ENCODE measurements at regions not wholly inside any gene's neighbourhood (a gene's known extent, or its start where the extent isn't known, plus 50 kb on each side); places are given as distances from the start of the nearest gene placed in this dataset.
"Not testable (repeated sequence)": the region's sequence is repeated elsewhere in the genome, so short reads cannot be mapped to it uniquely, and the experiment has no call there.

GRCh38 chr4:17029964-17030363 is 131.5 kb upstream of the LDB2 start:
- DNase-seq (ENCODE audit: low read depth): no peak
- no peak for TF ChIP-seq CTCF (IDR thresholded peaks at IDR 0.05; ENCODE audit: control insufficient read depth, insufficient read depth, low read depth, low read length, missing control alignments)
- no peak overlapping the region for H3K4me3 ChIP-seq (ENCODE audit: control insufficient read depth, low read depth, low read length)

- no peak for TF ChIP-seq CTCF (IDR thresholded peaks at IDR 0.05; ENCODE audit: control insufficient read depth, insufficient read depth, low read depth, low read length, missing control alignments)
Measured at GRCh38 chr4:17029432-17029831, 131.0 kb upstream of the LDB2 start.

GRCh38 chr4:17027495-17027894 is 129.1 kb upstream of the LDB2 start:
- no peak overlapping the region for H3K4me3 ChIP-seq (ENCODE audit: control insufficient read depth, low read depth, low read length)
- DNase-seq (ENCODE audit: low read depth): peak; percentile 92
- no peak for TF ChIP-seq CTCF (IDR thresholded peaks at IDR 0.05; ENCODE audit: control insufficient read depth, insufficient read depth, low read depth, low read length, missing control alignments)

More at GRCh38 chr4:17029432-17029831, 131.0 kb upstream of the LDB2 start:
- H3K4me3 ChIP-seq (ENCODE audit: control insufficient read depth, low read depth, low read length): no peak overlapping the region
- DNase-seq (ENCODE audit: low read depth): no peak

GRCh38 chr4:17024425-17024824 is 126.0 kb upstream of the LDB2 start:
- no peak for DNase-seq (ENCODE audit: low read depth)
- no peak for TF ChIP-seq CTCF (IDR thresholded peaks at IDR 0.05; ENCODE audit: control insufficient read depth, insufficient read depth, low read depth, low read length, missing control alignments)
- H3K4me3 ChIP-seq (ENCODE audit: control insufficient read depth, low read depth, low read length): no peak overlapping the region

DNA sequence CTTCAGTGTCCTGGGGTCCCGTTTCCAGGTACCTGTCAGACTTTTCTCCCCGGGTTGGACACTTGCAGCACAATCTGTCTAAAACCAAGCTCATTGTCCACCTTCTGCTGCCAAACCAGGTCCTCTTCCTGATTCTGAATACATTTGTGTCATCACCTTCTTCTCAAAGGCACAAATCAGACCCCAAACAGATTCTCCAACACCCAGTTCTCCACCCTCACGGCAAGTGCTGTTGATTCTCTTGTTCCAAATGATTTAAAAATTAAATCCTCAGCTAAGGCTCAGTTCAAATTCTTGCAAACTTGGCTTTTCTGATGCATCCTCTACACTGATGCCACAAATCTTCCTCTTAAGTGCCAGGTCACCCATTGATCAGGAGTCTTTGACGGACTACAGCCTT is 122.5 kb upstream of the LDB2 start:
- no peak overlapping the region for H3K4me3 ChIP-seq (ENCODE audit: control insufficient read depth, low read depth, low read length)
- no peak for TF ChIP-seq CTCF (IDR thresholded peaks at IDR 0.05; ENCODE audit: control insufficient read depth, insufficient read depth, low read depth, low read length, missing control alignments)
- DNase-seq (ENCODE audit: low read depth): no peak

- no peak for DNase-seq (ENCODE audit: low read depth)
Measured at GRCh38 chr4:17020451-17020850, 122.0 kb upstream of the LDB2 start.

DNA sequence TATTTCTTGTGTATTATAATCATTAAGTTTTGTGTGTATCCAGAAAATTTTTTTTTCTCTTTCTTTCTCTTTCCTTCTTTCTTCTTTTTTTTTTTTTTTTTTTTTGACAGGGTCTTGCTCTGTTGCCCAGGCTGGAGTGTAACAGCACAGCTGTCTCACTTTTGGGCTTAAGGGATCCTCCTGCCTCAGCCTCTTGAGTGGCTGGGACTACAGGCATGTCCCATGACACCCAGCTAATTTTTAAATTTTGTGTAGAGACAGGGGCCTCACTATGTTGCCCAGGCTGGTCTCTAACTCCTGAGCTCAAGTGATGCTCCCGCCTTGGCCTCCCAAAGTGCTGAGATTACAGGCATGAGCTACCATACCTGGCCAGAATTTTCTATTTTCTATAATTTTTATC is 120.2 kb upstream of the LDB2 start:
- not testable (repeated sequence) for DNase-seq (ENCODE audit: low read depth); H3K4me3 ChIP-seq (ENCODE audit: control insufficient read depth, low read depth, low read length)

More at GRCh38 chr4:17020451-17020850, 122.0 kb upstream of the LDB2 start:
- TF ChIP-seq CTCF (IDR thresholded peaks at IDR 0.05; ENCODE audit: control insufficient read depth, insufficient read depth, low read depth, low read length, missing control alignments): no peak
- no peak overlapping the region for H3K4me3 ChIP-seq (ENCODE audit: control insufficient read depth, low read depth, low read length)

All from AG09309 (cell line).